ENCODE measurements at regions not wholly inside any gene's neighbourhood (a gene's known extent, or its start where the extent isn't known, plus 50 kb on each side); places are given as distances from the start of the nearest gene placed in this dataset.

- no peak for DNase-seq
Measured at GRCh38 chr4:112852601-112853000, 196.9 kb upstream of the ANK2 start.

- DNase-seq = no peak
Measured at GRCh38 chr4:112853662-112854256, 195.7 kb upstream of the ANK2 start.

DNA sequence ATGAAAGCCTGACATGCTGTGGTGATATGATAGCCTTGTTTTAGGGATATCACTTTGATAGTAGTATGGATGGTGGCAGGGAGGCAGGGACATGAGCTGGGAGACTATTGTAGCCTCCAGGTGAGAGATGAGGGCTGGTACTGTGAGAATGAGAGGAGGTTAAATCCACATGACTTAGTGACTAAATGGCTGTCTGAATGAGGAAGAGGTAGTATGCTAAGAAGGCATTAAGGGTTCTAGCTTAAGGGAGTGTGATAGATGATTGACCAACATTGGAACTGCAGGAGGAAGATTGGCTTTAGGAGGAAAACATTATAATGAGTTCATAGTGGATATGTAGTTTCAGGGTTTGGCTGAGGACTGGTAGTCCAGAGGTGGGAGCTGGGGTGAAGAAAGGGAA lies 195.0 kb upstream of the ANK2 start:
- no peak for DNase-seq

DNA sequence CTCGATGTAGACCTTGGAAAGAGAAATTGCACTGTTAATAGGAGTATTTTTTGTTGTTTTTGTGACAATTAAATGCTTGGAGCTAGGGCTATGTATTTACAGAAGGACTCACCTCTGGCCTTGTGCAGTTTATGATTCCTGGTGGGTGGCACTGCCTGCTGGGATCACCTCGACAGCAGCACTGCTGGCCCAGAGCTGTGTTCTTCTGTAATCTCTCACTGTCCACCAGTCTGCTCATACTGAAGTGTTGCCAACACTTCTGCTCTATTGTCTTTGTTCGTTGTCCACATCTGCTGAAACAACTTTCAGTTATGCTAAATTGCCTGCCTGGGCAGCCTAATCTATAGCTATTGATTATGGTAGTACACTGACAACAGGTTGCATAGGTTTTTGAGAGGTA lies 194.4 kb upstream of the ANK2 start:
- DNase-seq = no peak

GRCh38 chr4:112857461-112857860 lies 192.0 kb upstream of the ANK2 start:
- DNase-seq = no peak

- DNase-seq = no peak
Measured at GRCh38 chr4:112858751-112859150, 190.7 kb upstream of the ANK2 start.

- DNase-seq = no peak
Measured at GRCh38 chr4:112859456-112860184, 189.8 kb upstream of the ANK2 start.

DNA sequence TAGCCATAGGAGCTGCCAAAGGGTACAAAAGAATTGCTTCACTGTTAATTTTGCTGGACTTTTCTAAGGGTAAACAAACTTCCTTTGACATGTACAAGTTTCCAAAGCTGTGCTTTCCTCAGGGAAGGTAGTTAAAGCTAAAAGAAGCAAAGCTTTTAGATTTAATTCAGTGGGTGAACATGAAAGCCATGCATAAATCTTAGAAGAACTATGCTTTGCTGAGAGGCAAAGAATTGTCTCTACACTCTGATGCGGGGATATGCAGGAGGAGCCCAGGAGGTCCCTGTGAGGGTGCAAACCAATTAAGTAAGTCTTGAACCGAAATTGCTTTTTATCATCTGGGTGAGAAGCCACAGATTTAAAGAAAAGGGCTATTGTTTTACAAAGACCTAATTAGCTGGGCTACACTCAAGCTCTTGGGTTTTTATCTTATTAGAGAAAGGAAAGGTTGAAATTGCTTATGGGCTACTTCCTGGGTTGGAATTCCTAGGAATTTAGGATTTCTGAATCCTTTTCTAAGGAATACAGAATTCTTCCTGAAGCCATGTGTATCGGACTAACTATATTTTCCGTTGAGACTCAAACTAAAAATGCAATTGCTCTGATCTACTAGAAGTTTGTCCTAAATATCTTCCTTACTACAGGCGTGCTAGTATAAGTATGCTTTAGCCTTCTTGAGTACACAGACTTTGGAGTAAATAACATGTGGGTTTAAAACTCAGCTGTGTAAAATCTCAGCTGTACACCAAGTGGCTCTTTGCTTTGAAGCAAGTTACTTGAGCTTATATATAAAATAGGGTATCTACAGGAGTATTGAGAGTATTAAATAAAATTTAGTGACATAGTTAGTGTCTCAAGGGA lies 188.4 kb upstream of the ANK2 start:
- no peak for DNase-seq

DNA sequence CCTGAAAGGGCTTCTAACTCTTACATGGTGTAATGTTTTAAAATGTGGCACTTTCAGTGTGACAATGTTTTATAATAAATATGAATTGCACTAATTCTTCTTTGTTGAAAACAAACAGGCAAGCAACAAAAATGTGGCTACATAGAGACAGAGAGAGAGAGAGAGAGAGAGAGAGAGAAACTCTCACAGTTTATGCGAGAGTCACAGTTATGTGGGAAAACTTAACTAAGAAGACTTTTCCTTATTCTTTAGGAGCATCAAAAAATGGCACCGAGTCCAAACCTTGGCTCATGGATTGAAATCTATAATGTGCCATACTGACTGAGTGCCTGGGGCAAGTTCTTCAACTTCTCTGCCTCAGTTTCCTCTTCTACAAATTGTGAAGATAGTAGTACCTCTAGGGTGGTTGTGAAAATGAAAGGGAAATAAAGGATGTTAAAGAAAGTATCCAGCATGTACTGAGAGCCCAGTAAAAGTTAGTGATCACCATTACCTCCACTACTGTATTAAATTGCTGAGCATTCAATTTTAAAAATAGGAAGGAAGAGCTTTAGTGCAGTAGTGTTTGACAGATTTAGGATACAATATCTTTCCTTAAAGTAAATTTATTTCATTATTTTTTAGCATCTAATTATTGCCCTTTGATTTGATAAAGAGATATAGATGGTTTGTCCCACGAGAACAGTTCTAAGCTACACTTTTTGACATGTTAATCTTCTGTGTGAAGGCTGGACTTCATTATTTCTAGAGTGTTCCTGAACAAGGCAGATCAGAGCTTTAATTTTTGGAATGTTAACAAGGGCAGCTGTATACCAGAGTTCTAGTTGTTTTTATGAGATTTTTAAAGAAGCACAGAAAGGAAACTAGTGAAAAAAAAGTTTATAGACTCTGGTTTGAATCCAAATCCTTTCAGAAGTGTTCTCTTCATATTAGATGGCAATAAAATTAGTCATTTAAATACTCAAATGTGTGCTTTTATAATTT lies 187.5 kb upstream of the ANK2 start:
- DNase-seq = no peak

DNA sequence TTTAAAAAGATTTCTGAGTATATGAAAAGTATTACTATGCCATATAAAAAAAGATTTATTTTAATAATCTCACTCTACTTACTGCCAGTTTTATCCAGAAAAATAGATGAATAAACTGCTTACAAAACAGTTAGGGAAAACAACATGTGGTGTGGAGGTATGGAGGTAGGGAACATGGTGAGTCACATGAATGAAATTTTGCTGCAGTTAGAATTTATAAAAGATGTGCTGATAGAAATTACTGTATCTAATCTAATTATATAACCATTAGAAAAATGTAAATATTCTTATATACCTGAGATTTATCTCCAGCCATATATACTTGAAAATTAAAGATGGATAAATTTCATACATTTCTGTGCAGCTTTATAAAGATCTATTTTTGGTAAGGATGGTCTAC lies 184.0 kb upstream of the ANK2 start:
- no peak for DNase-seq

GRCh38 chr4:112876316-112876715 lies 173.1 kb upstream of the ANK2 start:
- no peak for DNase-seq

DNA sequence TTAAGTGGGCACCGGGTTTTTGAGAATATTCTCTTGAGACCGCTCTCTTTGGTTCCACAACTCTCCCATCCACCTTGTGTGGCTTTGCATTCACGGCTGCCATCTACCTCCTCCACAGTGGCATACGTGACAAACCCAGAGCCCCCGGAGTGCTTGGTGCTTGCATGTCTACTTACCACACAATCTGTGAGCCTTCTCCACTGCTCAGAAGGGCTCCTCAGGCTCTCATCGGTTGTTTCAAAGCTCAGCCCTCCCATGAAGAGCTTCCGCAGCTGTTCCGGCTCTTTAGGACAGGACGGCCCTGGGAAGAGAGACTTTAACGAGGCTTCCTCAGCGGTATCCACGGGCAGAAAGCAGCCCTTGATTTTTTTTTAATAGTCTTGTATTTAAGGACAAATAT lies 167.6 kb upstream of the ANK2 start:
- DNase-seq = no peak

DNA sequence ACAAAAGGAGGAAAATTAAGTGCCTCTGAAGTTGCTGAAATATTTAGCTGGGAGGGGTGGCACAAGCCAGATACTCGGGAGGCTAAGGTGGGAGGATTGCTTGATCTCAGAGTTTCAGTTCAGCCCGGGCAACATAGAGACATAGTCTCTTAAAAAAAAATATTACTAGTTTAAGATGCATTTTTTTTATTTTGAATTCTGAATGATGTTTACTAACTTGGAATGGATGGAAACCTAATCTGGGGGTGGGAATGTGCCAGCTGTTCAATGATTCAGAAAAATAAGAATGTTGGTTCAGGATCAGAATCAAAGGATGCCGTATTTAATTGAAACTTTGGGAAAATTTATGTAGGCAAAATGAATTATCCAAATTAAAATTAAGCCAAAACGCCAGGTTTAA lies 167.2 kb upstream of the ANK2 start:
- DNase-seq = no peak

DNA sequence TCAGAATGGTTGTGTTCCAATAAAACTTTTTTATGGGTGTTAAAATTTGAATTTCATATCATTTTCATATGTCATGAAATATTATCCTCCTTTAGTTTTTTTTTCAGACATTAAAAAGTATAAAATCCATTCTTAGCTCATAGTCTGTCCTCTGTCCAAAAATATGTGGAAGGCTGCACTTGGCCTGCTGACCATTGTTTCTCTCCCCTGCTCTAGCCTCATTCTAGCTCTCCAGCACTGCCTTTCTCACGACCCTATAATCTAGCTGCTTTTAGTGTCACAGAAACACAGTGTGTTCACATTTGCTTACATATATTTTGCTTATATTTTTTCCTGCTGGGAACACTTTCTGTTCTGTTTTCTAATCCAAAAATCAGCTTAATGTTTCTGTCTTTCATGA lies 165.0 kb upstream of the ANK2 start:
- no peak for DNase-seq

GRCh38 chr4:112885897-112886296 lies 163.6 kb upstream of the ANK2 start:
- no peak for DNase-seq

DNA sequence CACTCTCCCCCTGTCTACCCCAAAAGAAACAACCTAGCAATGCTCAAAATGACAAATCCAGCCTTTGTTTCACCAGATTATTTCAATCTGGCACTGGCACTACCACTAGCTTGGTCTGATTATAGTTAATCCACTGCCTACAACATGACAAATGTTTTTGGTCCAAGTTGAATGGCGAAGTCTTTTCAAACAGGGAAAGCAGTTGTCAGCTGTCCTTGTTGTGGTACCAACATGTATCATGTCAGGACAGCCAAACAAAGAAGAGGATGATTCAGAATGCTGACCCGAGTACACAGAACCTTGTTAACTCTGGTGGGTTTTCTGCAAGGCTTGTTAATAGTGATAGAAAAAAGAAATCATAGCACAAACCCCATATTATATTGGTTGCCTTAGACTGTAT lies 160.8 kb upstream of the ANK2 start:
- no peak for DNase-seq

DNA sequence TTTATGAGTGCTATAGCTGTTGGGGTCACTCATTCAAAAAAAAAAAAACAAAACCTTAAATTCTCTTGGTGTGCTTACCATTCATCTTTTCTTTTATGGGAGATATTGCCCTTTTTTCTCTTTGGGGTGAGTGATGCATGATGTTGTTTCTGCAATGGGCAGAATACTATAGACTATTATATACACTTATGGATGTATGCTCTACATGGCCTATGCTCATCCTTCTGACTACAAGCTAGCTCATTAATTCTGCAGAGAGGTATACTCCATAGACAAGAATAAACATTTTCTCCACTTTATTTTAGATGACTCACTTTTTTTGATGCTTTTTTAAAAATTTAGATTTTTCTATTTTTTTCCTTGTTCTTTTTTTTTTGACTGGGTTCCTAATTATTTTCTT lies 160.3 kb upstream of the ANK2 start:
- no peak for DNase-seq

GRCh38 chr4:112889619-112890527 lies 159.6 kb upstream of the ANK2 start:
- DNase-seq = no peak

DNA sequence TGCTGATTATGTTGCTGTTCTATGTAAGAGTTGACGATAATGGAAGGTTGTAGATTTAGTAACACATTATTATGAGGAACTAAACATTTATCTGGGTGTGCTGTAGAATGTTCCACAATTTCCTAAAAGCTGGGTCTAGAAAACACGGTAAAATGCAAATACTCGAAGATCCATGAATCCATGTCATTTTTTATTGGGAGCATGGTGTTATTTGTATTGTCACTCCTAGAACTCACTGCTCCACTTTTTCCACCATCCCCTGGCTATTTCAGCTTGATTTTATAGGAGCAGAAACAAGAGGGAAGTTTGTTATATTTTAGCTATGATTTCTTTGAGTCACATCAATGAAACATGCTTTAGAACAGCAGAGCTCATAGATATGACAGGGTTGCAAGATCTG lies 155.0 kb upstream of the ANK2 start:
- no peak for DNase-seq

DNA sequence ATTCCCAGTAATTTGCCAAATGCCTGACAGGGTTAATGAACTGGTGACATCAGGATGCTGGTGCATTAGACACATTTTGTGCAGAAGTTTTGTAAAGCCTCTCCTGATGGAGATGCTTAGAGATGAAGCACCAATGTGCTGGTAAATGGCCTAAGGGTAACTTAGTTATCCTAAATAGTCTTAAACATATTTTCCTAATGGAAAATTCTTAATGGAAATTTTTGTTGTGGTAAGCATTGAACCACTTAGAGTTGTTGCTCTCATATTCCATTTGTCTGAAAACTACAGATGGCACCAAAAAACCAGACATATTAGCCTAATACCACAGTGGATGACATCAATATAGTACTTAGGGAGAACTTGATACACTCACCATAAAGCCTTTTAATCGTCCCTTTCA lies 154.5 kb upstream of the ANK2 start:
- no peak for DNase-seq

DNA sequence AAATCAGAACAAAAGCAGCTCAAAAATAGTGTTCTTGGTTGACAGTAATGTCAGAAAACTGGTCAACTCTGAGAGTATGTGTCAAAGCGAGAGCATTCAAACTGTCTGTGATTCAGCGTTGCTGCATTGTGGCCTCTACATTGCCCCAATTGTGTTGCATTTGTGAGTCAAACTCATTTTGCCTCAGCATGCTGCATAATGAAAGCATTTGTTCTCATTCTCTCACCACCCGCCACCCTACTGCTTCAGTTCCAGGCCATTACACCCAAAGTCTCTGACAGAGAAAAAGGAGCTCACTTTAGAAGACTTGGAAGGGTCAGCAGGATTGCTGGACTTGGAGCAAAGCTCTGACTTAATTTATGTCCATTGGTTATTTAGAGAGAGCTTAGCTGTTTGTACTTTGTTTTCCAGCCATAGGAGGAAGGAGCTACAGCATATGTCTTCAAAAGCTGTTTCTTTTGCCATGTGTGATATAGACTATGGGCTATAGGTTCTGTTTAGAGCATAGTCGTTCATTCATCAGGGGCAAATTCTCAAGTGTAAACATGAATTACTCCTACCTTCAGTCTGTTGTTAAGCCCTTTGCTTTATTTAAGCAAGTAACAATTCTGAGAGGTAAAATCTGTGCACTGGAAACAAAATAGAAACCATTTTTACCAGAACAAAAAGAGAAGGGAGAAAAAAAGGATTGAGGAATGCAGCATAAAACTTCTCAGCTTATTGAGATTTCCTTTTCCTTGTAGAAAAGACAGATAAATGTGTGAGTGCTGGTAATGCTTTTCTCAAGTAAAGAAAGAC lies 153.4 kb upstream of the ANK2 start:
- no peak for DNase-seq

Data from NCI-H146 (cell line).